ENCODE measurements at regions not wholly inside any gene's neighbourhood (a gene's known extent, or its start where the extent isn't known, plus 50 kb on each side); places are given as distances from the start of the nearest gene placed in this dataset.

- no peak for DNase-seq (ENCODE audit: low spot score)
Measured at GRCh38 chr4:58205446-58206235, 1095.5 kb upstream of the IGFBP7 start.

- no peak for DNase-seq (ENCODE audit: low spot score)
Measured at GRCh38 chr4:58192217-58192616, 1082.0 kb upstream of the IGFBP7 start.

- DNase-seq (ENCODE audit: low spot score), result no peak
Measured at GRCh38 chr4:58191109-58191508, 1080.9 kb upstream of the IGFBP7 start.

GRCh38 chr4:58188316-58188715, 1078.1 kb upstream of the IGFBP7 start:
- no peak for DNase-seq (ENCODE audit: low spot score)

GRCh38 chr4:58175024-58175423, 1064.8 kb upstream of the IGFBP7 start:
- DNase-seq (ENCODE audit: low spot score), result no peak

- no peak for DNase-seq (ENCODE audit: low spot score)
Measured at GRCh38 chr4:58166490-58166889, 1056.3 kb upstream of the IGFBP7 start.

- no peak for DNase-seq (ENCODE audit: low spot score)
Measured at GRCh38 chr4:58163156-58163555, 1053.0 kb upstream of the IGFBP7 start.

GRCh38 chr4:58149404-58150085, 1039.4 kb upstream of the IGFBP7 start:
- DNase-seq (ENCODE audit: low spot score), result no peak

GRCh38 chr4:58144721-58145120, 1034.5 kb upstream of the IGFBP7 start:
- no peak for DNase-seq (ENCODE audit: low spot score)

GRCh38 chr4:58138786-58139668, 1028.8 kb upstream of the IGFBP7 start:
- DNase-seq (ENCODE audit: low spot score), result no peak

- no peak for DNase-seq (ENCODE audit: low spot score)
Measured at GRCh38 chr4:58136604-58137003, 1026.4 kb upstream of the IGFBP7 start.

- DNase-seq (ENCODE audit: low spot score), result no peak
Measured at GRCh38 chr4:58127680-58128079, 1017.5 kb upstream of the IGFBP7 start.

GRCh38 chr4:58119298-58119697, 1009.1 kb upstream of the IGFBP7 start:
- no peak for DNase-seq (ENCODE audit: low spot score)

- DNase-seq (ENCODE audit: low spot score), result no peak
Measured at GRCh38 chr4:58113126-58113525, 1002.9 kb upstream of the IGFBP7 start.

GRCh38 chr4:58111818-58112217, 1001.6 kb upstream of the IGFBP7 start:
- no peak for DNase-seq (ENCODE audit: low spot score)

GRCh38 chr4:58093352-58093751, 983.2 kb upstream of the IGFBP7 start:
- DNase-seq (ENCODE audit: low spot score), result no peak

- no peak for DNase-seq (ENCODE audit: low spot score)
Measured at GRCh38 chr4:58090539-58090938, 980.4 kb upstream of the IGFBP7 start.

GRCh38 chr4:58081356-58081755, 971.2 kb upstream of the IGFBP7 start:
- DNase-seq (ENCODE audit: low spot score), result no peak

GRCh38 chr4:58075724-58076123, 965.5 kb upstream of the IGFBP7 start:
- no peak for DNase-seq (ENCODE audit: low spot score)

GRCh38 chr4:58074382-58074781, 964.2 kb upstream of the IGFBP7 start:
- no peak for DNase-seq (ENCODE audit: low spot score)

- DNase-seq (ENCODE audit: low spot score), result no peak
Measured at GRCh38 chr4:58070726-58071125, 960.5 kb upstream of the IGFBP7 start.

- DNase-seq (ENCODE audit: low spot score), result no peak
Measured at GRCh38 chr4:58064653-58065052, 954.5 kb upstream of the IGFBP7 start.
